A673 (cell line): ENCODE measurements at regions not wholly inside any gene's neighbourhood (a gene's known extent, or its start where the extent isn't known, plus 50 kb on each side); places are given as distances from the start of the nearest gene placed in this dataset.

Source experiments
- CTCF ChIP-seq: fragments of 300-800, 200-600 bp; sonication (generic); conservative IDR thresholded peaks from 2 replicates; pipeline ENCODE4 v1.5.1; 2017; ENCODE audit warnings: low read depth, mild to moderate bottlenecking, antibody characterized with exemption, low read length, moderate library complexity, mixed read lengths
- EZH2 ChIP-seq: fragments of 200-600 bp; sonication (generic); IDR thresholded peaks from 2 replicates; pipeline ENCODE4 v1.6.1; 2017; ENCODE audit warnings: borderline replicate concordance, low read depth, mild to moderate bottlenecking, mixed read lengths, antibody characterized with exemption, low read length; ENCODE audit not compliant: poor library complexity, severe bottlenecking

- TF ChIP-seq EZH2 = no peak
- TF ChIP-seq CTCF = no peak
Observed at GRCh38 chr3:193948459-193948858, 187.5 kb upstream of the HES1 start.
